NCI-H2081 treated with DMSO at 0.1 percent for 48 hours (cell line): ENCODE measurements at regions not wholly inside any gene's neighbourhood (a gene's known extent, or its start where the extent isn't known, plus 50 kb on each side); places are given as distances from the start of the nearest gene placed in this dataset.
"Not testable (repeated sequence)": the region's sequence is repeated elsewhere in the genome, so short reads cannot be mapped to it uniquely, and the experiment has no call there.

ENCODE experiments used
- DNase-seq: peaks from one replicate; lab custom pipeline; 2025; lab: John Stamatoyannopoulos, UW

GRCh38 chr9:108039012-108039411, 549.4 kb upstream of the KLF4 start:
- DNase-seq = no peak

- DNase-seq = no peak
These were observed 545.9 kb upstream of the KLF4 start for GRCh38 chr9:108035487-108035886.

GRCh38 chr9:108033976-108034964, 544.7 kb upstream of the KLF4 start:
- DNase-seq = no peak

GRCh38 chr9:108032079-108032478, 542.5 kb upstream of the KLF4 start:
- DNase-seq = not testable (repeated sequence)

- DNase-seq = not testable (repeated sequence)
These were observed 541.7 kb upstream of the KLF4 start for GRCh38 chr9:108031221-108031620.

- DNase-seq = not testable (repeated sequence)
These were observed 537.1 kb upstream of the KLF4 start for GRCh38 chr9:108026718-108027117.

- no peak for DNase-seq
These were observed 535.0 kb upstream of the KLF4 start for GRCh38 chr9:108024604-108025003.

GRCh38 chr9:108022246-108022935, 532.8 kb upstream of the KLF4 start:
- DNase-seq = no peak

- DNase-seq = no peak
These were observed 531.6 kb upstream of the KLF4 start for GRCh38 chr9:108021096-108021710.

- DNase-seq = no peak
These were observed 530.3 kb upstream of the KLF4 start for GRCh38 chr9:108019821-108020220.

GRCh38 chr9:108017671-108018070, 528.1 kb upstream of the KLF4 start:
- no peak for DNase-seq

- DNase-seq = no peak
These were observed 526.9 kb upstream of the KLF4 start for GRCh38 chr9:108016446-108016845.

GRCh38 chr9:108015690-108016089, 526.1 kb upstream of the KLF4 start:
- DNase-seq = no peak

GRCh38 chr9:108014353-108014752, 524.8 kb upstream of the KLF4 start:
- no peak for DNase-seq

- DNase-seq = no peak
These were observed 523.5 kb upstream of the KLF4 start for GRCh38 chr9:108012886-108013665.

- no peak for DNase-seq
These were observed 522.8 kb upstream of the KLF4 start for GRCh38 chr9:108012405-108012804.

- no peak for DNase-seq
These were observed 514.0 kb upstream of the KLF4 start for GRCh38 chr9:108003526-108003925.

- no peak for DNase-seq
These were observed 512.9 kb upstream of the KLF4 start for GRCh38 chr9:108002371-108002956.

- no peak for DNase-seq
These were observed 511.7 kb upstream of the KLF4 start for GRCh38 chr9:108001237-108001636.

- DNase-seq = no peak
These were observed 510.3 kb upstream of the KLF4 start for GRCh38 chr9:107999890-108000289.

GRCh38 chr9:107999011-107999410, 509.4 kb upstream of the KLF4 start:
- no peak for DNase-seq
